GM12891 (cell line): ENCODE measurements at regions not wholly inside any gene's neighbourhood (a gene's known extent, or its start where the extent isn't known, plus 50 kb on each side); places are given as distances from the start of the nearest gene placed in this dataset.

Experiments used
- POLR2A ChIP-seq: IDR thresholded peaks from 2 replicates; pipeline ENCODE4 v1.6.1; 2011; ENCODE audit warnings: low read depth, low read length, control low read depth
- POLR2AphosphoS5 ChIP-seq: IDR thresholded peaks from 2 replicates; pipeline ENCODE4 v1.6.1; 2011; ENCODE audit warnings: low read depth, low read length, control low read depth

GRCh38 chr12:84605983-84606382, 306.6 kb downstream of the SLC6A15 start:
- TF ChIP-seq POLR2AphosphoS5 (no peak), POLR2A (no peak)
